WTC11 (cell line): ENCODE measurements at regions not wholly inside any gene's neighbourhood (a gene's known extent, or its start where the extent isn't known, plus 50 kb on each side); places are given as distances from the start of the nearest gene placed in this dataset.

ENCODE experiments used
- ATAC-seq: fragments of 200-7000 bp; cut with Tn5 transposase; 2 replicates; pipeline ENCODE4 v1.10.0; 2021; ENCODE audit warnings: mild to moderate bottlenecking, moderate library complexity
- CTCF ChIA-PET: fragments of 300-600 bp; sonication (Branson Sonifier 250); formaldehyde crosslinking; loops from one replicate; lab custom pipeline; 2021; ENCODE audit warnings: antibody characterized with exemption; lab: Charles Lee
- POLR2A ChIA-PET: fragments of 350-600 bp; sonication (Branson Sonifier 250); formaldehyde crosslinking; loops from one replicate; lab custom pipeline; 2021; ENCODE audit warnings: antibody characterized with exemption; lab: Charles Lee
- DNase-seq: peaks from one replicate; pipeline ENCODE4 v3.0.0; 2021; ENCODE audit warnings: low spot score
- H3K27ac Mint-ChIP-seq: 2 replicates; pipeline ENCODE4 v1.8.0; 2021; ENCODE audit warnings: mixed read lengths
- H3K27me3 Mint-ChIP-seq: 2 replicates; pipeline ENCODE4 v1.8.0; 2021; ENCODE audit warnings: low read depth, mild to moderate bottlenecking, moderate library complexity, mixed read lengths
- H3K36me3 Mint-ChIP-seq: 2 replicates; pipeline ENCODE4 v1.8.0; 2021; ENCODE audit warnings: mixed read lengths
- H3K4me1 Mint-ChIP-seq: 2 replicates; pipeline ENCODE4 v1.8.0; 2022; ENCODE audit warnings: mixed read lengths
- H3K4me3 Mint-ChIP-seq: 2 replicates; pipeline ENCODE4 v1.8.0; 2021; ENCODE audit warnings: mild to moderate bottlenecking, moderate library complexity, mixed read lengths
- H3K9me3 Mint-ChIP-seq: 2 replicates; pipeline ENCODE4 v1.8.0; 2021; ENCODE audit warnings: mixed read lengths
- ATF1 ChIP-seq: sonication (generic); formaldehyde crosslinking; IDR thresholded peaks from 2 replicates; pipeline ENCODE4 v1.8.1; 2023; ENCODE audit warnings: mild to moderate bottlenecking, moderate library complexity, missing genetic modification reagents
- ATF6 ChIP-seq: sonication (generic); formaldehyde crosslinking; IDR thresholded peaks from 2 replicates; pipeline ENCODE4 v1.8.1; 2023; ENCODE audit warnings: mild to moderate bottlenecking, missing genetic modification reagents
- ERG ChIP-seq: fragments of 250-450 bp; sonication (Bioruptor Pico); IDR thresholded peaks from 2 replicates; pipeline ENCODE4 v1.8.0; 2021; ENCODE audit warnings: mild to moderate bottlenecking
- GRHL2 ChIP-seq: fragments of 250-450 bp; sonication (Bioruptor Pico); IDR thresholded peaks from 2 replicates; pipeline ENCODE4 v1.8.0; 2022; ENCODE audit warnings: mild to moderate bottlenecking, moderate library complexity; ENCODE audit not compliant: insufficient replicate concordance, severe bottlenecking
- GTF2I ChIP-seq: fragments of 250-450 bp; sonication (Bioruptor Pico); conservative IDR thresholded peaks from 2 replicates; pipeline ENCODE4 v1.4.0; 2021; ENCODE audit warnings: mild to moderate bottlenecking
- JAZF1 ChIP-seq: fragments of 250-450 bp; sonication (Bioruptor Pico); IDR thresholded peaks from 2 replicates; pipeline ENCODE4 v1.9.0; 2021; ENCODE audit warnings: moderate library complexity, mild to moderate bottlenecking, inconsistent platforms
- KAT7 ChIP-seq: sonication (generic); formaldehyde crosslinking; IDR thresholded peaks from 2 replicates; pipeline ENCODE4 v1.8.1; 2023; ENCODE audit warnings: missing genetic modification reagents, mild to moderate bottlenecking, borderline replicate concordance
- NFE2L1 ChIP-seq: sonication (generic); formaldehyde crosslinking; IDR thresholded peaks from 2 replicates; pipeline ENCODE4 v1.8.1; 2023; ENCODE audit warnings: missing genetic modification reagents
- NFYB ChIP-seq: sonication (generic); formaldehyde crosslinking; conservative IDR thresholded peaks from 2 replicates; pipeline ENCODE4 v1.8.0; 2022; ENCODE audit warnings: low read depth, missing genetic modification reagents
- NR2C2 ChIP-seq: sonication (generic); formaldehyde crosslinking; IDR thresholded peaks from 2 replicates; pipeline ENCODE4 v1.8.0; 2022; ENCODE audit warnings: mild to moderate bottlenecking, missing genetic modification reagents
- PRDM15 ChIP-seq: sonication (generic); formaldehyde crosslinking; IDR thresholded peaks from 2 replicates; pipeline ENCODE4 v1.8.0; 2022; ENCODE audit warnings: missing genetic modification reagents
- SOX15 ChIP-seq: fragments of 250-450 bp; sonication (Bioruptor Pico); IDR thresholded peaks from 2 replicates; pipeline ENCODE4 v1.9.0; 2021; ENCODE audit warnings: mild to moderate bottlenecking
- ZNF263 ChIP-seq: sonication (generic); formaldehyde crosslinking; IDR thresholded peaks from 2 replicates; pipeline ENCODE4 v1.8.1; 2022; ENCODE audit warnings: low read depth, mild to moderate bottlenecking, moderate library complexity, missing genetic modification reagents
- TF ChIP-seq, protein P1 (sequence below): sonication (generic); formaldehyde crosslinking; IDR thresholded peaks from 2 replicates; pipeline ENCODE4 v1.8.1; 2023; ENCODE audit warnings: mild to moderate bottlenecking, missing genetic modification reagents
- TF ChIP-seq, protein P2 (sequence below): sonication (generic); formaldehyde crosslinking; IDR thresholded peaks from 2 replicates; pipeline ENCODE4 v1.8.1; 2022; ENCODE audit warnings: missing genetic modification reagents, borderline replicate concordance

GRCh38 chr2:146465460-146465859 lies 1379.4 kb upstream of the ACVR2A start:
- peaks cover 13% of the 10 kb centered on the region for H3K4me1 Mint-ChIP-seq
- peaks cover 42% of the 10 kb centered on the region for H3K9me3 Mint-ChIP-seq
- no peak overlapping the region for H3K4me3 Mint-ChIP-seq
- ATAC-seq, result no peak
- H3K27ac Mint-ChIP-seq, result no peak overlapping the region
- TF ChIP-seq, protein P1, sequence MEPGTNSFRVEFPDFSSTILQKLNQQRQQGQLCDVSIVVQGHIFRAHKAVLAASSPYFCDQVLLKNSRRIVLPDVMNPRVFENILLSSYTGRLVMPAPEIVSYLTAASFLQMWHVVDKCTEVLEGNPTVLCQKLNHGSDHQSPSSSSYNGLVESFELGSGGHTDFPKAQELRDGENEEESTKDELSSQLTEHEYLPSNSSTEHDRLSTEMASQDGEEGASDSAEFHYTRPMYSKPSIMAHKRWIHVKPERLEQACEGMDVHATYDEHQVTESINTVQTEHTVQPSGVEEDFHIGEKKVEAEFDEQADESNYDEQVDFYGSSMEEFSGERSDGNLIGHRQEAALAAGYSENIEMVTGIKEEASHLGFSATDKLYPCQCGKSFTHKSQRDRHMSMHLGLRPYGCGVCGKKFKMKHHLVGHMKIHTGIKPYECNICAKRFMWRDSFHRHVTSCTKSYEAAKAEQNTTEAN (CRISPR knock-in tag), result no peak
- no peak for TF ChIP-seq NFE2L1 (CRISPR knock-in tag)
- TF ChIP-seq NR2C2, result no peak
- no peak for TF ChIP-seq SOX15
- no peak for TF ChIP-seq ZNF263 (CRISPR knock-in tag)
- TF ChIP-seq KAT7, result no peak
- no peak for TF ChIP-seq GRHL2 (CRISPR knock-in tag)
- ChIA-PET POLR2A (no interaction called here), CTCF (no interaction called here)
- peaks cover 34% of the 10 kb centered on the region for H3K36me3 Mint-ChIP-seq
- H3K27me3 Mint-ChIP-seq, result no peaks in the 10 kb centered on the region
- DNase-seq, result no peak

DNA sequence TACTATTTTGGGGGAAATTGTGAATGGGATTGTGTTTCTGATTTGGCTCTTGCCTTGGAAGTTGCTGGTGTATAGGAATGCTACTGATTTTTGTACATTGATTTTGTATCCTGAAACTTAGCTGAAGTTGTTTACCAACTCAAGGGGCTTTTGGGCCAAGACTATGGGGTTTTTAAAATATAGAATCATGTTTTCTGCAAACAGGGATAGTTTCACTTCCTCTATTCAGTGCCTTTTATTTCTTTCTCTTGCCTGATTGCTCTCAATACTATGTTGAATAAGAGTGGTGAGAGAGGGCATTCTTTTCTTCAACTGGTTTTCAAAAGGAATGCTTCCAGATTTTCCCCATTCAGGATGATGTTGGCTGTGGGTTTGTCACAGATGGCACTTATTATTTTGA lies 1383.8 kb upstream of the ACVR2A start:
- ATAC-seq (no peak), DNase-seq (no peak)
- no peaks in the 10 kb centered on the region for H3K4me1 Mint-ChIP-seq
- no peak for TF ChIP-seq GTF2I
- TF ChIP-seq GRHL2 (CRISPR knock-in tag), result no peak
- TF ChIP-seq JAZF1 (CRISPR knock-in tag), result no peak
- no peak for TF ChIP-seq SOX15
- TF ChIP-seq, protein P2, sequence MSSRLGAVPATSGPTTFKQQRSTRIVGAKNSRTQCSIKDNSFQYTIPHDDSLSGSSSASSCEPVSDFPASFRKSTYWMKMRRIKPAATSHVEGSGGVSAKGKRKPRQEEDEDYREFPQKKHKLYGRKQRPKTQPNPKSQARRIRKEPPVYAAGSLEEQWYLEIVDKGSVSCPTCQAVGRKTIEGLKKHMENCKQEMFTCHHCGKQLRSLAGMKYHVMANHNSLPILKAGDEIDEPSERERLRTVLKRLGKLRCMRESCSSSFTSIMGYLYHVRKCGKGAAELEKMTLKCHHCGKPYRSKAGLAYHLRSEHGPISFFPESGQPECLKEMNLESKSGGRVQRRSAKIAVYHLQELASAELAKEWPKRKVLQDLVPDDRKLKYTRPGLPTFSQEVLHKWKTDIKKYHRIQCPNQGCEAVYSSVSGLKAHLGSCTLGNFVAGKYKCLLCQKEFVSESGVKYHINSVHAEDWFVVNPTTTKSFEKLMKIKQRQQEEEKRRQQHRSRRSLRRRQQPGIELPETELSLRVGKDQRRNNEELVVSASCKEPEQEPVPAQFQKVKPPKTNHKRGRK (CRISPR knock-in tag), result no peak
- TF ChIP-seq NFYB, result no peak
- TF ChIP-seq ATF1 (CRISPR knock-in tag), result no peak
- TF ChIP-seq ATF6 (CRISPR knock-in tag), result no peak
- TF ChIP-seq PRDM15 (CRISPR knock-in tag), result no peak
- no peak for TF ChIP-seq ERG (CRISPR knock-in tag)
- H3K9me3 Mint-ChIP-seq, result peaks cover 70% of the 10 kb centered on the region
- no peak overlapping the region for H3K4me3 Mint-ChIP-seq
- peaks cover 59% of the 10 kb centered on the region for H3K36me3 Mint-ChIP-seq
- CTCF ChIA-PET, result no interaction called here
- no peak overlapping the region for H3K27ac Mint-ChIP-seq
- no peaks in the 10 kb centered on the region for H3K27me3 Mint-ChIP-seq
- POLR2A ChIA-PET, result no interaction called here
